ENCODE measurements at regions not wholly inside any gene's neighbourhood (a gene's known extent, or its start where the extent isn't known, plus 50 kb on each side); places are given as distances from the start of the nearest gene placed in this dataset.

GRCh38 chr20:40748182-40748581 lies 59.1 kb upstream of the MAFB start (continued):
- no peak for TF ChIP-seq CHD7 (IDR thresholded peaks at IDR 0.05; ENCODE audit: insufficient replicate concordance, low read length)
- no peak for TF ChIP-seq TAF7 (optimal IDR thresholded peaks at IDR 0.05; ENCODE audit: borderline replicate concordance, low read depth, low read length)
- no peak for TF ChIP-seq SAP30 (IDR thresholded peaks at IDR 0.05; ENCODE audit: insufficient read depth, insufficient replicate concordance, low read length)
- TF ChIP-seq TAF1 (IDR thresholded peaks at IDR 0.05; ENCODE audit: low read depth, low read length) = no peak
